CD14-positive monocyte (primary cell): ENCODE measurements at regions not wholly inside any gene's neighbourhood (a gene's known extent, or its start where the extent isn't known, plus 50 kb on each side); places are given as distances from the start of the nearest gene placed in this dataset.

Experiments used
- DNase-seq, 3 donors: peaks; one replicate each; pipeline ENCODE4 v3.0.0-alpha.2; 2011 to 2022
- H2AFZ ChIP-seq: 2 replicates; pipeline ENCODE4 v1.6.0; 2012; ENCODE audit warnings: mild to moderate bottlenecking, low read depth, low read length, inconsistent platforms; ENCODE audit not compliant: insufficient read depth, poor library complexity, severe bottlenecking
- H3K27ac ChIP-seq, 2 donors: 1 replicate in 1 of 2; 2 replicates in 1 of 2; pipeline ENCODE4 v1.5.1; 2012 to 2013; ENCODE audit warnings: low read length in 2 of 2, control low read depth in 1 of 2, inconsistent platforms in 1 of 2, low read depth in 1 of 2, mild to moderate bottlenecking in 1 of 2
- H3K27me3 ChIP-seq, 2 donors: one replicate each; pipeline versions ENCODE4 v1.6.0 to v1.6.1; 2011 to 2013; ENCODE audit warnings: low read length in 2 of 2; ENCODE audit not compliant: control insufficient read depth in 2 of 2, insufficient read depth in 2 of 2
- H3K36me3 ChIP-seq, 2 donors: replicated peaks in 1 of 2; 1 replicate in 1 of 2; 2 replicates in 1 of 2; pipeline versions ENCODE4 v1.5.1 to v1.6.1; 2012 to 2013; ENCODE audit warnings: low read length in 2 of 2, control low read depth in 1 of 2, inconsistent platforms in 1 of 2, mild to moderate bottlenecking in 1 of 2; ENCODE audit not compliant: insufficient read depth in 2 of 2, control insufficient read depth in 1 of 2
- H3K4me1 ChIP-seq, 2 donors: 1 replicate in 1 of 2; 2 replicates in 1 of 2; pipeline versions ENCODE4 v1.5.1 to v1.6.1; 2012 to 2013; ENCODE audit warnings: low read length in 2 of 2, control low read depth in 1 of 2, inconsistent platforms in 1 of 2, mild to moderate bottlenecking in 1 of 2, moderate library complexity in 1 of 2; ENCODE audit not compliant: insufficient read depth in 2 of 2, control insufficient read depth in 1 of 2
- H3K4me2 ChIP-seq: replicated peaks from 2 replicates; pipeline ENCODE3; 2012; ENCODE audit warnings: low read length, moderate library complexity, mild to moderate bottlenecking; ENCODE audit not compliant: poor library complexity, severe bottlenecking; ENCODE audit errors: extremely low read depth
- H3K4me3 ChIP-seq, 3 experiments: fragments of 200-600 bp in 1 of 3; sonication (generic) in 1 of 3; replicated peaks in 1 of 3; 1 replicate in 2 of 3; 2 replicates in 1 of 3; pipeline ENCODE4 v1.5.1; 2011 to 2013; ENCODE audit warnings: low read length in 3 of 3, mild to moderate bottlenecking in 3 of 3, control low read depth in 2 of 3, low read depth in 2 of 3, inconsistent platforms in 1 of 3, moderate library complexity in 1 of 3
- H3K79me2 ChIP-seq: 2 replicates; pipeline ENCODE4 v1.6.0; 2012; ENCODE audit warnings: mild to moderate bottlenecking, control low read depth, inconsistent platforms, low read length, moderate library complexity; ENCODE audit not compliant: insufficient read depth
- H3K9ac ChIP-seq: 2 replicates; pipeline ENCODE4 v1.6.0; 2017; ENCODE audit warnings: low read length, mild to moderate bottlenecking; ENCODE audit not compliant: insufficient read depth, poor library complexity, severe bottlenecking
- H3K9me3 ChIP-seq, 2 donors: replicated peaks in 1 of 2; 1 replicate in 1 of 2; 2 replicates in 1 of 2; pipeline versions ENCODE4 v1.5.1 to v1.6.1; 2012 to 2013; ENCODE audit warnings: low read length in 2 of 2, control low read depth in 1 of 2; ENCODE audit not compliant: control insufficient read depth in 1 of 2, insufficient read depth in 1 of 2
- H4K20me1 ChIP-seq: 2 replicates; pipeline ENCODE4 v1.6.0; 2012; ENCODE audit warnings: mild to moderate bottlenecking, low read length, control low read depth, moderate library complexity; ENCODE audit not compliant: insufficient read depth
- H3K27ac Mint-ChIP-seq, 7 donors: one replicate each; pipeline ENCODE4 v1.8.0; 2020; ENCODE audit warnings: mild to moderate bottlenecking in 7 of 7, mixed read lengths in 7 of 7, moderate library complexity in 6 of 7, inconsistent platforms in 2 of 7
- H3K27me3 Mint-ChIP-seq, 3 donors: one replicate each; pipeline ENCODE4 v1.8.0; 2021 to 2022; ENCODE audit warnings: low read depth in 3 of 3, mild to moderate bottlenecking in 3 of 3, mixed read lengths in 3 of 3, moderate library complexity in 3 of 3, inconsistent platforms in 1 of 3
- H3K36me3 Mint-ChIP-seq, 2 donors: one replicate each; pipeline ENCODE4 v1.8.0; 2020; ENCODE audit warnings: mixed read lengths in 2 of 2, inconsistent platforms in 1 of 2, mild to moderate bottlenecking in 1 of 2
- H3K4me1 Mint-ChIP-seq: one replicate; pipeline ENCODE4 v1.8.0; 2020; ENCODE audit warnings: mild to moderate bottlenecking, mixed read lengths
- H3K4me3 Mint-ChIP-seq, 2 donors: one replicate each; pipeline ENCODE4 v1.8.0; 2020; ENCODE audit warnings: mild to moderate bottlenecking in 2 of 2, mixed read lengths in 2 of 2, moderate library complexity in 1 of 2
- H3K9me3 Mint-ChIP-seq, 7 donors: one replicate each; pipeline ENCODE4 v1.8.0; 2020 to 2022; ENCODE audit warnings: mixed read lengths in 7 of 7, mild to moderate bottlenecking in 6 of 7, moderate library complexity in 6 of 7, inconsistent platforms in 2 of 7
- WGBS: methylation state at CpG from one replicate; pipeline ENCODE4 v1.1.5; 2013; ENCODE audit warnings: missing lambda C conversion rate; ENCODE audit not compliant: insufficient coverage; 5-methylcytosine and 5-hydroxymethylcytosine counted together
- intact Hi-C, 2 donors: fragments of 100-400 bp; cut with micrococcal nuclease; formaldehyde crosslinking; loops; one replicate each; pipeline versions ENCODE4 v1.15.0 to v1.15.1; 2023
- TF ChIP-seq, protein P1 (sequence below): fragments of 200-600 bp; IDR thresholded peaks from one replicate; pipeline ENCODE4 v1.8.0; 2022; ENCODE audit warnings: antibody characterized with exemption, mild to moderate bottlenecking

DNA sequence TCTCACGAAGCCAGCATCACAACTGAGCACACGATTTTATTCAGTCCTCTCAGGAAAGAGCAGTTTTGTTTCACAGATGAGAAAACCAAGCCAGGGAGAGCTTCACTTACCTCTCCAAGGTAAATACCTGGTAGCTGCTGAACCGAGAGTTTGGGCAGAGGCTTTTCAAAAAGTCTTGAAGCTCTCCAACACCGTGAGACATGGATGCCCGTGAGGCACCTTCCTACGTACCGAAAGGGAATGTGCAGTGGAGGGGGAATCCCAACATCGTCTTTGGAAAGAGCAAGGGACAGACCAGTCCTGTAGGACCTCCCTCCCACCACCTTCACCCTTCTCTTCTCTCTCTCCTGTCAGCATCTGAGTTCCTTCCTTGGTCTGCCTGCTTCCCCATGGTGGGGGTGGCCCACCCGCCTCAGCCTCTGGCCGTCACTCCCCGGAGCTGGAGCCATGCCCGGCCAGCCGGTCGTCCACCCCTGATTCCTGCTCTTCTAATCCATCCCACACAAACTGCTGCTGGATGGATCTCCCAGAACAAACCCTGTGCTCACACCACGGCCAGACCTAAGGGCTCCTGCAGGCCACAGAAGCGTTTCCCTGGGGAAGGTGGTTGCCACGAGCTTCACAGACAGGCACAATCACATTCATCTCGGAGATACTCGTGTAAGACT is 97.3 kb upstream of the SNTG2 start:
- peaks cover 0 to 3% (median 0%) of the 10 kb centered on the region in 3 donors for H3K27me3 Mint-ChIP-seq
- DNase-seq = no peak
- no peak overlapping the region for H3K27ac Mint-ChIP-seq
- H3K4me3 ChIP-seq = no peak overlapping the region
- no peak overlapping the region for H3K4me2 ChIP-seq
- H3K4me3 Mint-ChIP-seq = no peak overlapping the region
- no peak overlapping the region for H2AFZ ChIP-seq
- no peaks in the 10 kb centered on the region for H4K20me1 ChIP-seq
- H3K36me3 Mint-ChIP-seq = no peaks in the 10 kb centered on the region
- H3K27ac ChIP-seq = no peak overlapping the region
- H3K4me1 Mint-ChIP-seq = peaks cover 9% of the 10 kb centered on the region
- no peaks in the 10 kb centered on the region for H3K79me2 ChIP-seq
- H3K9me3 Mint-ChIP-seq = peaks cover 2 to 21% (median 14%) of the 10 kb centered on the region in 7 donors
- H3K9me3 ChIP-seq = peaks cover 0 to 3% of the 10 kb centered on the region in 2 donors
- peaks cover 17 to 30% of the 10 kb centered on the region in 2 donors for H3K4me1 ChIP-seq
- intact Hi-C loops = no loop called here
- H3K9ac ChIP-seq = no peak overlapping the region
- 85% methylated on average over 9 of the region's 19 CpGs for WGBS
- TF ChIP-seq, protein P1, sequence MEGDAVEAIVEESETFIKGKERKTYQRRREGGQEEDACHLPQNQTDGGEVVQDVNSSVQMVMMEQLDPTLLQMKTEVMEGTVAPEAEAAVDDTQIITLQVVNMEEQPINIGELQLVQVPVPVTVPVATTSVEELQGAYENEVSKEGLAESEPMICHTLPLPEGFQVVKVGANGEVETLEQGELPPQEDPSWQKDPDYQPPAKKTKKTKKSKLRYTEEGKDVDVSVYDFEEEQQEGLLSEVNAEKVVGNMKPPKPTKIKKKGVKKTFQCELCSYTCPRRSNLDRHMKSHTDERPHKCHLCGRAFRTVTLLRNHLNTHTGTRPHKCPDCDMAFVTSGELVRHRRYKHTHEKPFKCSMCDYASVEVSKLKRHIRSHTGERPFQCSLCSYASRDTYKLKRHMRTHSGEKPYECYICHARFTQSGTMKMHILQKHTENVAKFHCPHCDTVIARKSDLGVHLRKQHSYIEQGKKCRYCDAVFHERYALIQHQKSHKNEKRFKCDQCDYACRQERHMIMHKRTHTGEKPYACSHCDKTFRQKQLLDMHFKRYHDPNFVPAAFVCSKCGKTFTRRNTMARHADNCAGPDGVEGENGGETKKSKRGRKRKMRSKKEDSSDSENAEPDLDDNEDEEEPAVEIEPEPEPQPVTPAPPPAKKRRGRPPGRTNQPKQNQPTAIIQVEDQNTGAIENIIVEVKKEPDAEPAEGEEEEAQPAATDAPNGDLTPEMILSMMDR = no peak
- H3K27me3 ChIP-seq = no peaks in the 10 kb centered on the region
- no peaks in the 10 kb centered on the region for H3K36me3 ChIP-seq

DNA sequence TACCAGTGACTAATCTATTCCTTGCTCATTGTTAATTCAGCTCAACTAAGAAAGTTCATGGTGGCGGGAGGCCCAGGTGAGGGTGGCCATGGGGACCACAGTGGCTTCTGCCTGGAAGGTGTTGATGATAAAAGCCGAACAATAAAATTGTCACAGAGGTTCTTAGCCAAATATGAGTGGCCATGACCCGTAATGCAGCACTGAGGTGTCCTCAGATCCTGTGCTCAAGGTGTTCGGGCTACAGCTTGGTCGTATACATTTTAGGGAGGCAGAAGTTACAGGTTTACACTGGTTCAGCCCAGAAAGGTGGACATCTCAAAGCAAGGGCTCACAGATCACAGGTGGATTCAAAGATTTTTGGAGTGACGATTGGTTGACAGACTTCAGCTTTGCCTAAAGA is 98.5 kb upstream of the SNTG2 start:
- TF ChIP-seq, protein P1 = no peak
- H3K9ac ChIP-seq = no peak overlapping the region
- Mint-ChIP-seq H3K27me3 (peaks cover 0 to 3% (median 0%) of the 10 kb centered on the region in 3 donors), H3K9me3 (peaks cover 2 to 21% (median 14%) of the 10 kb centered on the region in 7 donors), H3K36me3 (no peaks in the 10 kb centered on the region), H3K4me1 (peaks cover 9% of the 10 kb centered on the region), H3K27ac (no peak overlapping the region), H3K4me3 (no peak overlapping the region)
- intact Hi-C loops = no loop called here
- H3K9me3 ChIP-seq = peaks cover 0 to 2% of the 10 kb centered on the region in 2 donors
- no peak overlapping the region for H3K4me3 ChIP-seq
- H3K79me2 ChIP-seq = no peaks in the 10 kb centered on the region
- H3K27me3 ChIP-seq = no peaks in the 10 kb centered on the region
- no peaks in the 10 kb centered on the region for H3K36me3 ChIP-seq
- peaks cover 17 to 23% of the 10 kb centered on the region in 2 donors for H3K4me1 ChIP-seq
- no peak overlapping the region for H3K27ac ChIP-seq
- 91% methylated on average over 5 of the region's 6 CpGs for WGBS
- DNase-seq = no peak
- H3K4me2 ChIP-seq = no peak overlapping the region
- no peak overlapping the region for H2AFZ ChIP-seq
- H4K20me1 ChIP-seq = no peaks in the 10 kb centered on the region
